HG03280 (cell line): ENCODE measurements at regions not wholly inside any gene's neighbourhood (a gene's known extent, or its start where the extent isn't known, plus 50 kb on each side); places are given as distances from the start of the nearest gene placed in this dataset.

Source experiments
- ATAC-seq: cut with Tn5 transposase; IDR thresholded peaks from one replicate; pipeline ENCODE4 v1.9.1; 2021; ENCODE audit warnings: mild to moderate bottlenecking, moderate library complexity; ENCODE audit not compliant: unreplicated experiment

- no peak for ATAC-seq
These were observed 297.7 kb upstream of the TNP1 start for GRCh38 chr2:217157581-217157980.

- ATAC-seq: no peak
These were observed 296.9 kb upstream of the TNP1 start for GRCh38 chr2:217156801-217157200.

GRCh38 chr2:217154923-217155322, 295.1 kb upstream of the TNP1 start:
- ATAC-seq: no peak

GRCh38 chr2:217153510-217153909, 293.6 kb upstream of the TNP1 start:
- ATAC-seq: no peak

- no peak for ATAC-seq
These were observed 293.0 kb upstream of the TNP1 start for GRCh38 chr2:217152831-217153230.

GRCh38 chr2:217151509-217152206, 291.8 kb upstream of the TNP1 start:
- ATAC-seq: no peak

- ATAC-seq: no peak
These were observed 290.4 kb upstream of the TNP1 start for GRCh38 chr2:217150236-217150635.

- ATAC-seq: no peak
These were observed 289.3 kb upstream of the TNP1 start for GRCh38 chr2:217149087-217149660.

- ATAC-seq: no peak
These were observed 288.0 kb upstream of the TNP1 start for GRCh38 chr2:217147818-217148217.

GRCh38 chr2:217146956-217147355, 287.1 kb upstream of the TNP1 start:
- no peak for ATAC-seq

GRCh38 chr2:217142649-217143266, 282.9 kb upstream of the TNP1 start:
- ATAC-seq: no peak

- ATAC-seq: no peak
These were observed 278.4 kb upstream of the TNP1 start for GRCh38 chr2:217138284-217138683.

GRCh38 chr2:217127744-217128143, 267.9 kb upstream of the TNP1 start:
- no peak for ATAC-seq

- no peak for ATAC-seq
These were observed 265.1 kb upstream of the TNP1 start for GRCh38 chr2:217125014-217125413.

- no peak for ATAC-seq
These were observed 264.2 kb upstream of the TNP1 start for GRCh38 chr2:217124050-217124449.

GRCh38 chr2:217121565-217121964, 261.7 kb upstream of the TNP1 start:
- no peak for ATAC-seq

GRCh38 chr2:217120429-217120828, 260.6 kb upstream of the TNP1 start:
- ATAC-seq: no peak

- ATAC-seq: no peak
These were observed 258.9 kb upstream of the TNP1 start for GRCh38 chr2:217118559-217119284.

- ATAC-seq: no peak
These were observed 257.7 kb upstream of the TNP1 start for GRCh38 chr2:217117523-217117922.

- no peak for ATAC-seq
These were observed 256.7 kb upstream of the TNP1 start for GRCh38 chr2:217116610-217117009.

GRCh38 chr2:217114117-217114516, 254.3 kb upstream of the TNP1 start:
- ATAC-seq: no peak

- ATAC-seq: no peak
These were observed 253.6 kb upstream of the TNP1 start for GRCh38 chr2:217113491-217113890.
